NCI-H460 (cell line): ENCODE measurements at regions not wholly inside any gene's neighbourhood (a gene's known extent, or its start where the extent isn't known, plus 50 kb on each side); places are given as distances from the start of the nearest gene placed in this dataset.

ENCODE experiments used
- DNase-seq: peaks from one replicate; pipeline ENCODE4 v3.0.0-alpha.2; 2016; ENCODE audit warnings: low read depth; ENCODE audit errors: extremely low read depth

GRCh38 chr6:125489579-125490285 is 188.0 kb upstream of the HDDC2 start:
- no peak for DNase-seq

- no peak for DNase-seq
Observed at GRCh38 chr6:125491860-125492618, 190.3 kb upstream of the HDDC2 start.

GRCh38 chr6:125498606-125499005 is 196.8 kb upstream of the HDDC2 start:
- no peak for DNase-seq

- no peak for DNase-seq
Observed at GRCh38 chr6:125499535-125499934, 197.8 kb upstream of the HDDC2 start.

GRCh38 chr6:125503181-125503580 is 201.4 kb upstream of the HDDC2 start:
- no peak for DNase-seq

GRCh38 chr6:125507987-125508655 is 206.4 kb upstream of the HDDC2 start:
- no peak for DNase-seq

- no peak for DNase-seq
Observed at GRCh38 chr6:125508793-125509192, 207.0 kb upstream of the HDDC2 start.

- DNase-seq = no peak
Observed at GRCh38 chr6:125509477-125509876, 207.7 kb upstream of the HDDC2 start.

GRCh38 chr6:125510405-125510804 is 208.6 kb upstream of the HDDC2 start:
- no peak for DNase-seq

- peak; percentile 5 for DNase-seq
Observed at GRCh38 chr6:125511809-125512396, 210.1 kb upstream of the HDDC2 start.

- DNase-seq = no peak
Observed at GRCh38 chr6:125512621-125513020, 210.9 kb upstream of the HDDC2 start.

GRCh38 chr6:125513978-125514377 is 212.2 kb upstream of the HDDC2 start:
- no peak for DNase-seq

- DNase-seq = no peak
Observed at GRCh38 chr6:125516644-125517043, 214.9 kb upstream of the HDDC2 start.

- DNase-seq = no peak
Observed at GRCh38 chr6:125519367-125519766, 217.6 kb upstream of the HDDC2 start.

- DNase-seq = no peak
Observed at GRCh38 chr6:125524356-125524755, 222.6 kb upstream of the HDDC2 start.

GRCh38 chr6:125526007-125526720 is 223.3 kb upstream of the HEY2 start:
- no peak for DNase-seq

GRCh38 chr6:125528621-125529041 is 220.8 kb upstream of the HEY2 start:
- DNase-seq = no peak

- no peak for DNase-seq
Observed at GRCh38 chr6:125529061-125529460, 220.4 kb upstream of the HEY2 start.

- DNase-seq = no peak
Observed at GRCh38 chr6:125533710-125534397, 215.6 kb upstream of the HEY2 start.
